Type B pancreatic cell (in vitro differentiated cells): ENCODE measurements at regions not wholly inside any gene's neighbourhood (a gene's known extent, or its start where the extent isn't known, plus 50 kb on each side); places are given as distances from the start of the nearest gene placed in this dataset.
A peak's percentile ranks its signal among the peaks of the same experiment; 100 is the strongest.

Experiments used
- DNase-seq: peaks from one replicate; pipeline ENCODE4 v3.0.0; 2021; ENCODE audit warnings: mixed read lengths; ENCODE audit not compliant: unreplicated experiment; ENCODE audit errors: extremely low spot score
- H3K27ac Mint-ChIP-seq: 2 replicates; pipeline ENCODE4 v1.8.0; 2021; ENCODE audit warnings: mild to moderate bottlenecking, mixed read lengths
- H3K27me3 Mint-ChIP-seq: 2 replicates; pipeline ENCODE4 v1.8.0; 2021; ENCODE audit warnings: mixed read lengths
- H3K36me3 Mint-ChIP-seq: 2 replicates; pipeline ENCODE4 v1.8.0; 2021; ENCODE audit warnings: mixed read lengths
- H3K4me1 Mint-ChIP-seq: one replicate; pipeline ENCODE4 v1.8.0; 2021; ENCODE audit warnings: mixed read lengths; ENCODE audit not compliant: unreplicated experiment
- H3K4me3 Mint-ChIP-seq: 2 replicates; pipeline ENCODE4 v1.8.0; 2021; ENCODE audit warnings: mild to moderate bottlenecking, mixed read lengths
- H3K9me3 Mint-ChIP-seq: 2 replicates; pipeline ENCODE4 v1.8.0; 2021; ENCODE audit warnings: mixed read lengths
- CTCF ChIP-seq: fragments of 200-600 bp; sonication (generic); conservative IDR thresholded peaks from 2 replicates; pipeline ENCODE4 v1.5.0; 2021; ENCODE audit warnings: antibody characterized with exemption, mild to moderate bottlenecking

GRCh38 chrX:4935846-4936245 is 1222.4 kb upstream of the PRKX start:
- DNase-seq = no peak
- Mint-ChIP-seq H3K27me3 (no peaks in the 10 kb centered on the region), H3K27ac (no peak overlapping the region), H3K36me3 (no peaks in the 10 kb centered on the region), H3K4me3 (no peak overlapping the region), H3K9me3 (peaks cover 5% of the 10 kb centered on the region), H3K4me1 (no peaks in the 10 kb centered on the region)
- TF ChIP-seq CTCF = no peak

GRCh38 chrX:4935401-4935800 is 1222.0 kb upstream of the PRKX start:
- Mint-ChIP-seq H3K9me3 (peaks cover 9% of the 10 kb centered on the region), H3K36me3 (no peaks in the 10 kb centered on the region), H3K27me3 (no peaks in the 10 kb centered on the region), H3K4me1 (no peaks in the 10 kb centered on the region), H3K27ac (no peak overlapping the region), H3K4me3 (no peak overlapping the region)
- no peak for DNase-seq
- no peak for TF ChIP-seq CTCF

GRCh38 chrX:4932790-4933189 is 1219.3 kb upstream of the PRKX start:
- H3K9me3 Mint-ChIP-seq = peaks cover 11% of the 10 kb centered on the region
- no peaks in the 10 kb centered on the region for H3K36me3 Mint-ChIP-seq
- no peaks in the 10 kb centered on the region for H3K27me3 Mint-ChIP-seq
- H3K4me1 Mint-ChIP-seq = no peaks in the 10 kb centered on the region
- H3K4me3 Mint-ChIP-seq = no peak overlapping the region
- DNase-seq = no peak
- no peak for TF ChIP-seq CTCF
- no peak overlapping the region for H3K27ac Mint-ChIP-seq

- no peak overlapping the region for H3K4me3 Mint-ChIP-seq
- DNase-seq = no peak
- H3K27ac Mint-ChIP-seq = peak overlapping the region; percentile 7
- no peaks in the 10 kb centered on the region for H3K36me3 Mint-ChIP-seq
- no peaks in the 10 kb centered on the region for H3K27me3 Mint-ChIP-seq
- H3K9me3 Mint-ChIP-seq = peaks cover 6% of the 10 kb centered on the region
- no peak for TF ChIP-seq CTCF
- no peaks in the 10 kb centered on the region for H3K4me1 Mint-ChIP-seq
Measured at GRCh38 chrX:4930426-4930825, 1217.0 kb upstream of the PRKX start.

GRCh38 chrX:4925911-4926310 is 1212.5 kb upstream of the PRKX start:
- TF ChIP-seq CTCF = no peak
- no peaks in the 10 kb centered on the region for H3K4me1 Mint-ChIP-seq
- H3K9me3 Mint-ChIP-seq = peaks cover 6% of the 10 kb centered on the region
- no peaks in the 10 kb centered on the region for H3K27me3 Mint-ChIP-seq
- H3K36me3 Mint-ChIP-seq = no peaks in the 10 kb centered on the region
- H3K27ac Mint-ChIP-seq = no peak overlapping the region
- H3K4me3 Mint-ChIP-seq = no peak overlapping the region
- DNase-seq = no peak

- no peaks in the 10 kb centered on the region for H3K27me3 Mint-ChIP-seq
- H3K9me3 Mint-ChIP-seq = no peaks in the 10 kb centered on the region
- H3K36me3 Mint-ChIP-seq = no peaks in the 10 kb centered on the region
- no peak overlapping the region for H3K4me3 Mint-ChIP-seq
- no peak for DNase-seq
- H3K27ac Mint-ChIP-seq = no peak overlapping the region
- TF ChIP-seq CTCF = no peak
- H3K4me1 Mint-ChIP-seq = no peaks in the 10 kb centered on the region
Measured at GRCh38 chrX:4909348-4909747, 1195.9 kb upstream of the PRKX start.
